Esophagus squamous epithelium (tissue), 5 donors: ENCODE measurements at regions not wholly inside any gene's neighbourhood (a gene's known extent, or its start where the extent isn't known, plus 50 kb on each side); places are given as distances from the start of the nearest gene placed in this dataset.

Experiments
- DNase-seq: peaks from one replicate; lab custom pipeline; 2025; lab: John Stamatoyannopoulos, UW
- H3K27ac ChIP-seq, 4 donors: fragments of 200-600 bp; sonication (generic); one replicate each; pipeline ENCODE4 v1.5.1; 2016 to 2019; ENCODE audit warnings: mild to moderate bottlenecking in 1 of 4
- H3K27me3 ChIP-seq, 4 donors: fragments of 200-600 bp; sonication (generic); 1 replicate in 3 of 4; 2 replicates in 1 of 4; pipeline versions ENCODE4 v1.5.1 to v1.6.0; 2017 to 2021; ENCODE audit warnings: antibody characterized with exemption in 1 of 4
- H3K36me3 ChIP-seq, 3 donors: fragments of 200-600 bp; sonication (generic); one replicate each; pipeline ENCODE4 v1.5.1; 2016 to 2019
- H3K4me1 ChIP-seq, 3 donors: fragments of 200-600 bp; sonication (generic); one replicate each; pipeline ENCODE4 v1.5.1; 2017 to 2019
- H3K4me3 ChIP-seq, 4 donors: fragments of 200-600 bp; sonication (generic); 1 replicate in 3 of 4; 2 replicates in 1 of 4; pipeline ENCODE4 v1.5.1; 2016 to 2019; ENCODE audit warnings: mild to moderate bottlenecking in 2 of 4, moderate library complexity in 1 of 4
- H3K9me3 ChIP-seq, 3 donors: fragments of 200-600 bp; sonication (generic); one replicate each; pipeline ENCODE4 v1.5.1; 2016 to 2019
- CTCF ChIP-seq, 6 experiments: fragments of 450-650 bp in 4 of 6; fragments of 200-600 bp in 2 of 6; sonication (generic) in 2 of 6; IDR thresholded peaks; one replicate each; pipeline ENCODE4 v1.5.1; 2016 to 2019; ENCODE audit warnings: antibody characterized with exemption in 6 of 6, mild to moderate bottlenecking in 4 of 6, moderate library complexity in 4 of 6
- POLR2A ChIP-seq, 4 donors: fragments of 450-650 bp; IDR thresholded peaks; one replicate each; pipeline ENCODE4 v1.6.1; 2017; ENCODE audit warnings: antibody characterized with exemption in 4 of 4, mild to moderate bottlenecking in 4 of 4, moderate library complexity in 3 of 4
- WGBS, 2 donors: methylation state at CpG; one replicate each; pipeline ENCODE4 v1.1.5; 2018; 5-methylcytosine and 5-hydroxymethylcytosine counted together
- intact Hi-C: fragments of 100-400 bp; cut with DNase I; formaldehyde crosslinking; loops from one replicate; pipeline ENCODE4 v1.15.0; 2022
- donor health status: DM: yes; HTN: yes; CAD: no.

GRCh38 chr16:27642756-27643155, 92.8 kb downstream of the KATNIP start:
- 46 to 50% methylated on average over 2 to 4 of the region's 4 CpGs for WGBS, 2 donors
- Histone ChIP-seq H3K36me3 (peaks cover 0 to 13% (median 0%) of the 10 kb centered on the region in 3 donors), H3K4me3 (no peak overlapping the region), H3K9me3 (no peaks in the 10 kb centered on the region), H3K4me1 (peaks cover 13 to 52% (median 18%) of the 10 kb centered on the region in 3 donors), H3K27me3 (no peaks in the 10 kb centered on the region), H3K27ac (peak overlapping the region in 2 of 4 donors; percentile 31 to 59)
- DNase-seq, result no peak
- TF ChIP-seq CTCF (IDR thresholded peaks at IDR 0.05) (peak in 2 of 6 experiments; percentile 15 to 57), POLR2A (IDR thresholded peaks at IDR 0.05) (no peak)
- intact Hi-C loops, result loop anchor here (10.0 kb wide), 1 partner anchor 332 kb away; no protein-coding TSS in a partner anchor

DNA sequence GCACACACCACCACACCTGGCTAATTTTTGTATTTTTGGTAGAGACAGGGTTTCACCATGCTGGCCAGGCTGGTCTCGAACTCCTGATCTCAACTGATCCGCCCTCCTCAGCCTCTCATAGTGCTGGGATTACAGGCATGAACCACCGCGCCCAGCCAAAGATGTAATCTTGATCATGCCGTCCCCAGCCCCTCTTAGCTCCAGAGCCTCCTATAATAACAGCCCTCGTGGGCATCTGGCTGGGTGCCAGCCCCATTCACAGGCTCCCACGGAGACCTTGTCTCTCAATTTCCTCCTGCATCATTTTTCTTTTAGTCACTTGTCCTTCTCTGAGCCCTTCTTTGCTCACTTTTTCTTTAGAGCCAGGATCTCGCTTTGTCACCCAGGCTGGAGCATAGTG, 94.2 kb downstream of the KATNIP start:
- H3K27ac ChIP-seq, result peak overlapping the region in 2 of 4 donors; percentile 4 to 16
- no peak overlapping the region for H3K4me3 ChIP-seq
- no peaks in the 10 kb centered on the region for H3K27me3 ChIP-seq
- TF ChIP-seq CTCF (IDR thresholded peaks at IDR 0.05) (no peak), POLR2A (IDR thresholded peaks at IDR 0.05) (no peak)
- no peaks in the 10 kb centered on the region for H3K9me3 ChIP-seq
- no peak for DNase-seq
- H3K36me3 ChIP-seq, result peaks cover 0 to 27% (median 0%) of the 10 kb centered on the region in 3 donors
- H3K4me1 ChIP-seq, result peaks cover 10 to 41% (median 11%) of the 10 kb centered on the region in 3 donors
- WGBS, 2 donors, result 75 to 87% methylated on average over 8 of the region's 8 CpGs
- intact Hi-C loops, result loop anchor here (10.0 kb wide), 1 partner anchor 331 kb away; no protein-coding TSS in a partner anchor

GRCh38 chr16:27645396-27645795, 95.5 kb downstream of the KATNIP start:
- TF ChIP-seq POLR2A (IDR thresholded peaks at IDR 0.05) (no peak), CTCF (IDR thresholded peaks at IDR 0.05) (no peak)
- H3K4me3 ChIP-seq, result no peak overlapping the region
- intact Hi-C loops, result loop anchor here (10.0 kb wide), 1 partner anchor 329 kb away; no protein-coding TSS in a partner anchor
- no peak overlapping the region for H3K27ac ChIP-seq
- peaks cover 3 to 41% (median 3%) of the 10 kb centered on the region in 3 donors for H3K4me1 ChIP-seq
- H3K9me3 ChIP-seq, result no peaks in the 10 kb centered on the region
- WGBS, 2 donors, result 88 to 100% methylated on average over 4 to 5 of the region's 5 CpGs
- peaks cover 0 to 33% (median 0%) of the 10 kb centered on the region in 3 donors for H3K36me3 ChIP-seq
- H3K27me3 ChIP-seq, result no peaks in the 10 kb centered on the region
- no peak for DNase-seq

DNA sequence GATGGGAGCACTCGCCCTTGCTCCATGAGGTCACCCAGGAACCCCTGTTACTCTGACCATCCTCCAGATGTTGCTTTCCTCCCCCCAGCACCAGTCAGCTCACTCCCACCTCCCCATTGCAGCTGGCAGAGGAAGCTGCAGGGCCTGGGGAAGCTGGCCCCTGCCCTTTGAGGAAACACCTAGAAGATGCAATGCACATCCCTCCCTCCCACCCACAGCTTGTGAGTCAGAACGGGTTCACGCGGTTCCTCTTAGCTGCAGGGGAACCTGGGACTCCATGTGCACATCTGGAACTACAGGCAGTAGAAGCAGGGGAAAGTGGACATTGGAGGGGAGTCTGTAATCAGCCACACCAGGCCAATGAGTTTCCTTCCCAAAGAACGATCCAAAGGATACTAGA, 96.9 kb downstream of the KATNIP start:
- Histone ChIP-seq H3K27me3 (no peaks in the 10 kb centered on the region), H3K27ac (peak overlapping the region in 2 of 4 donors; percentile 38 to 54), H3K36me3 (peaks cover 0 to 37% (median 0%) of the 10 kb centered on the region in 3 donors), H3K4me3 (no peak overlapping the region), H3K4me1 (peaks cover 0 to 33% (median 3%) of the 10 kb centered on the region in 3 donors), H3K9me3 (no peaks in the 10 kb centered on the region)
- no peak for DNase-seq
- intact Hi-C loops, result loop anchor here (10.0 kb wide), 1 partner anchor 328 kb away; no protein-coding TSS in a partner anchor
- TF ChIP-seq CTCF (IDR thresholded peaks at IDR 0.05), result no peak
- no peak for TF ChIP-seq POLR2A (IDR thresholded peaks at IDR 0.05)
- 43 to 71% methylated on average over 1 to 3 of the region's 5 CpGs for WGBS, 2 donors

DNA sequence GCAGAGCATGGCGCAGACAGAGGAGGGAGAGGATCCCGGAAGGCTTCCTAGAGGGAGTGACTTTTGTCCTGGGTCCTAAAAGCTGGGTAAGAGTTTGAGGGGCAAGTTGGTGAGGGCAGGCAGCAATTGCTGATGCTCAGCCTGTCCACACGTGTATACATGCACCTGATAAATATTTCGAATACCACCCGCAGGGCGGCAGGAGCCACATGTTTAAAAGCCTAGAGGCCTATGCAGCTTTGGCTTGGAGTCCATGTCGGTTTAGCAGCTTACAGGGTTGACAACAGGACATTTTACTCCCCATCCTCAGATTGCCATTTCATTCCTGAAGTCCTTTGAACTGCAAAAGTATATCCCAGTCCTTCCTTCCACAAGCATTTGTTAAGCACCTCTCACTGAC, 99.1 kb downstream of the KATNIP start:
- 83 to 96% methylated on average over 7 of the region's 7 CpGs for WGBS, 2 donors
- TF ChIP-seq CTCF (IDR thresholded peaks at IDR 0.05) (no peak), POLR2A (IDR thresholded peaks at IDR 0.05) (no peak)
- H3K9me3 ChIP-seq, result no peaks in the 10 kb centered on the region
- H3K4me1 ChIP-seq, result peaks cover 0 to 27% (median 3%) of the 10 kb centered on the region in 3 donors
- intact Hi-C loops, result loop anchor here (10.0 kb wide), 1 partner anchor 326 kb away; no protein-coding TSS in a partner anchor
- peak overlapping the region in 3 of 4 donors; percentile 55 to 78 (median 72) for H3K27ac ChIP-seq
- peaks cover 0 to 42% (median 0%) of the 10 kb centered on the region in 3 donors for H3K36me3 ChIP-seq
- no peak overlapping the region for H3K4me3 ChIP-seq
- DNase-seq, result no peak
- no peaks in the 10 kb centered on the region for H3K27me3 ChIP-seq
